Smooth muscle cell (in vitro differentiated cells): ENCODE measurements at regions not wholly inside any gene's neighbourhood (a gene's known extent, or its start where the extent isn't known, plus 50 kb on each side); places are given as distances from the start of the nearest gene placed in this dataset.

Experiments used
- DNase-seq: peaks from one replicate; lab custom pipeline; 2025; ENCODE audit not compliant: unreplicated experiment; lab: John Stamatoyannopoulos, UW
- H2AFZ ChIP-seq: fragments of 200-600 bp; sonication (generic); 2 replicates; pipeline ENCODE4 v1.6.0; 2016; ENCODE audit warnings: antibody characterized with exemption, low read depth, mild to moderate bottlenecking
- H3F3A ChIP-seq: fragments of 200-600 bp; sonication (generic); 2 replicates; pipeline ENCODE4 v1.6.0; 2017; ENCODE audit warnings: antibody characterized with exemption, low read depth
- H3K27ac ChIP-seq: fragments of 200-600 bp; sonication (generic); 2 replicates; pipeline ENCODE4 v1.5.1; 2016; ENCODE audit warnings: low read depth, mild to moderate bottlenecking
- H3K27me3 ChIP-seq: fragments of 200-600 bp; sonication (generic); 2 replicates; pipeline ENCODE4 v1.6.1; 2016; ENCODE audit warnings: low read depth, mild to moderate bottlenecking
- H3K36me3 ChIP-seq: fragments of 200-600 bp; sonication (generic); 2 replicates; pipeline ENCODE4 v1.5.1; 2016; ENCODE audit warnings: low read depth
- H3K4me1 ChIP-seq: fragments of 200-600 bp; sonication (generic); 2 replicates; pipeline ENCODE4 v1.5.1; 2016; ENCODE audit warnings: low read depth
- H3K4me2 ChIP-seq: fragments of 200-600 bp; sonication (generic); 2 replicates; pipeline ENCODE4 v1.6.0; 2016; ENCODE audit warnings: mild to moderate bottlenecking
- H3K4me3 ChIP-seq: fragments of 200-600 bp; sonication (generic); 2 replicates; pipeline ENCODE4 v1.5.1; 2016; ENCODE audit warnings: mild to moderate bottlenecking
- H3K79me2 ChIP-seq: fragments of 200-600 bp; sonication (generic); 2 replicates; pipeline ENCODE4 v1.6.0; 2016; ENCODE audit warnings: low read depth, mild to moderate bottlenecking
- H3K9ac ChIP-seq: fragments of 200-600 bp; sonication (generic); 2 replicates; pipeline ENCODE4 v1.6.0; 2016; ENCODE audit warnings: low read depth
- H3K9me3 ChIP-seq: fragments of 200-600 bp; sonication (generic); replicated peaks from 2 replicates; pipeline ENCODE4 v1.5.1; 2016; ENCODE audit warnings: low read depth
- H4K20me1 ChIP-seq: fragments of 200-600 bp; sonication (generic); 2 replicates; pipeline ENCODE4 v1.6.0; 2016; ENCODE audit warnings: low read depth
- CTCF ChIP-seq: fragments of 200-600 bp; sonication (generic); IDR thresholded peaks from 2 replicates; pipeline ENCODE4 v1.5.1; 2017; ENCODE audit warnings: borderline replicate concordance, mild to moderate bottlenecking, antibody characterized with exemption; ENCODE audit not compliant: insufficient read depth, poor library complexity, severe bottlenecking
- WGBS: methylation state at CpG from one replicate; pipeline ENCODE4 v1.1.7; 2016; ENCODE audit warnings: low lambda C conversion rate; 5-methylcytosine and 5-hydroxymethylcytosine counted together

DNA sequence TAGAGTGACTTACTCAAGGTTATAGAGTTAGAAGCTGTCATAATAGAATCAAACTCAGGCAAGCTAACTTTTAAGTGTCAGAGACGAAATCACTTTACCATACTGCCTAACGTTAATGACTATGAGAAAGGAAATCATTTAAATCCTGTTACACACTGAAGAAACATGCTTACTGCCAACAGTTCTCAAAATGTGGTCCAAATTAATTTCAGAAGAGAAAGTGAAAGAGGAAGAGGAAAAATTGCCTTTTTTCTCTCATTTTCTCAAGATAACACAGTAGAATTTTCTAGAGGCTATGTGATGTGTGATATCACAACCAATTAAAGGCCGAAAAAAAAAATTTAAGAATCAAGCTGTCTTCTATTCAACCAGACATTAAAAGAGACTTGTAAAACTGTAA lies 1362.7 kb upstream of the CHAC2 start:
- no peak overlapping the region for H3K9ac ChIP-seq
- H3K9me3 ChIP-seq, result no peaks in the 10 kb centered on the region
- no peaks in the 10 kb centered on the region for H3K27me3 ChIP-seq
- H4K20me1 ChIP-seq, result no peaks in the 10 kb centered on the region
- DNase-seq, result no peak
- no peak overlapping the region for H3K4me3 ChIP-seq
- peak overlapping the region; percentile 15 for H2AFZ ChIP-seq
- no peak overlapping the region for H3K27ac ChIP-seq
- H3K79me2 ChIP-seq, result no peaks in the 10 kb centered on the region
- TF ChIP-seq CTCF, result no peak
- no peaks in the 10 kb centered on the region for H3F3A ChIP-seq
- no peak overlapping the region for H3K4me2 ChIP-seq
- no peaks in the 10 kb centered on the region for H3K4me1 ChIP-seq
- H3K36me3 ChIP-seq, result no peaks in the 10 kb centered on the region
- 82% methylated on average over 3 of the region's 3 CpGs for WGBS

- no peak for TF ChIP-seq CTCF
- Histone ChIP-seq H3K9me3 (no peaks in the 10 kb centered on the region), H3K79me2 (no peaks in the 10 kb centered on the region), H3K27ac (no peak overlapping the region), H2AFZ (no peak overlapping the region), H4K20me1 (no peaks in the 10 kb centered on the region), H3K36me3 (no peaks in the 10 kb centered on the region), H3F3A (no peaks in the 10 kb centered on the region), H3K9ac (no peak overlapping the region), H3K4me2 (no peak overlapping the region), H3K4me3 (no peak overlapping the region), H3K27me3 (no peaks in the 10 kb centered on the region), H3K4me1 (no peaks in the 10 kb centered on the region)
- 89% methylated on average over 4 of the region's 4 CpGs for WGBS
- DNase-seq, result no peak
Measured at GRCh38 chr2:52404046-52404445, 1363.6 kb upstream of the CHAC2 start.

DNA sequence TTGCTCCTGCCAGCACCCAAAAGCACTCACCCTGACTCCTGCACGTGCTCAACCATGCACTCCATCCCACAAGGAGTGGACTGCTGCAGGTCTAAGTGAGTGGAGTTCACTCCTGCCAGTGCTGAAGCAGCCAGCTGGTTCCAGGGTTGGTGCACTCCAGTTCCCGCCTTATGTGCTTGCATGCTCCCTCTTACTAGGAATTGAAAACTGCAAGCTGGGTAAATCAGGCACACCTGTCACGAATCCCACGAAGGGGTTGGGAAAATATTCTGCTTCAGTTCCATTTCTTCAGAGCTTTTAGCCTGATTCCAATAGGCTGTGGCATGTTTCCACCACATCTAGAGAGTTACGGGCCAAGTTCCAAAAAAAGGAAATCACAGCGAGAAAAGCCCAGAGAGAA lies 1365.5 kb upstream of the CHAC2 start:
- no peak overlapping the region for H3K9ac ChIP-seq
- WGBS, result 77% methylated on average over 6 of the region's 6 CpGs
- no peak overlapping the region for H3K4me2 ChIP-seq
- no peak overlapping the region for H2AFZ ChIP-seq
- H3K79me2 ChIP-seq, result no peaks in the 10 kb centered on the region
- H3K9me3 ChIP-seq, result no peaks in the 10 kb centered on the region
- H3K4me1 ChIP-seq, result no peaks in the 10 kb centered on the region
- no peaks in the 10 kb centered on the region for H4K20me1 ChIP-seq
- no peaks in the 10 kb centered on the region for H3K36me3 ChIP-seq
- H3K27me3 ChIP-seq, result no peaks in the 10 kb centered on the region
- DNase-seq, result no peak
- no peak for TF ChIP-seq CTCF
- H3F3A ChIP-seq, result no peaks in the 10 kb centered on the region
- no peak overlapping the region for H3K27ac ChIP-seq
- no peak overlapping the region for H3K4me3 ChIP-seq

DNA sequence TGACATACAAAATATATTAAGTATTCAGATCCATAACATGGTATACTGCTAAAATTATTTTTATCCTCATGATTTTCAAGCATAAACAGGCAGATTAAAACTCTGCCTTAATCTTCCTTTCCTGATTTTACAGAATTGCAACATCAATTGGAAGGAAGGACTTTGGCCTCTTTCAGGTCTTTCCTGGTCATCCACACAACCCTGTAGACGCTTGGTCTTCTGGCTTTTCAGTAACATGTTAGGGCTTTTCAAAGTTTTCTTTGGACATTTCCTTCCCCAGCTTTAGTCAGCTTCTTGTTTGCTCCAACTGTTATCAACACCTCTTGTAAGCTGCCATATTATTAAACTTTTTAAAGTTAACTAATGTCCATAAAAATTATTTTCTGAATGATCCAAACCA lies 1364.9 kb upstream of the NRXN1 start:
- Histone ChIP-seq H3K9ac (no peak overlapping the region), H3K4me2 (no peak overlapping the region), H3K4me3 (no peak overlapping the region), H3K4me1 (no peaks in the 10 kb centered on the region), H3K27me3 (no peaks in the 10 kb centered on the region), H2AFZ (peak overlapping the region; percentile 47), H3F3A (no peaks in the 10 kb centered on the region), H3K79me2 (no peaks in the 10 kb centered on the region), H3K36me3 (no peaks in the 10 kb centered on the region), H4K20me1 (no peaks in the 10 kb centered on the region), H3K9me3 (no peaks in the 10 kb centered on the region), H3K27ac (no peak overlapping the region)
- no peak for DNase-seq
- WGBS, result 91% methylated on average over 1 of the region's 1 CpG
- no peak for TF ChIP-seq CTCF
